B cell (primary cell): ENCODE measurements at regions not wholly inside any gene's neighbourhood (a gene's known extent, or its start where the extent isn't known, plus 50 kb on each side); places are given as distances from the start of the nearest gene placed in this dataset.

ENCODE experiments used
- ATAC-seq: fragments of 200-7000 bp; cut with Tn5 transposase; one replicate; pipeline ENCODE4 v1.10.0; 2021; ENCODE audit warnings: low read depth, mild to moderate bottlenecking, moderate number of reproducible peaks, moderate library complexity
- CTCF ChIA-PET: fragments of 350-600 bp; sonication (Branson Sonifier 250); formaldehyde crosslinking; loops from one replicate; lab custom pipeline; 2021; ENCODE audit warnings: antibody characterized with exemption, inconsistent platforms; lab: Charles Lee
- POLR2A ChIA-PET: fragments of 350-600 bp; sonication (Branson Sonifier 250); formaldehyde crosslinking; loops from one replicate; lab custom pipeline; 2021; ENCODE audit warnings: antibody characterized with exemption; lab: Charles Lee
- DNase-seq: peaks from one replicate; pipeline ENCODE4 v3.0.0; 2013
- H2AFZ ChIP-seq: 2 replicates; pipeline ENCODE4 v1.6.1; 2012; ENCODE audit warnings: mild to moderate bottlenecking, low read depth, low read length; ENCODE audit not compliant: insufficient read depth, poor library complexity, severe bottlenecking
- H3K27ac ChIP-seq, 2 donors: 1 replicate in 1 of 2; 2 replicates in 1 of 2; pipeline ENCODE4 v1.5.1; 2012 to 2013; ENCODE audit warnings: low read length in 2 of 2, mild to moderate bottlenecking in 2 of 2, moderate library complexity in 1 of 2
- H3K27me3 ChIP-seq, 4 experiments: fragments of 200-600 bp in 1 of 4; sonication (generic) in 1 of 4; replicated peaks in 1 of 4; 1 replicate in 2 of 4; 2 replicates in 2 of 4; pipeline versions ENCODE4 v1.6.1 to v1.7.0; 2013 to 2016; ENCODE audit warnings: low read length in 3 of 4, mild to moderate bottlenecking in 2 of 4, mixed read lengths in 1 of 4, moderate library complexity in 1 of 4; ENCODE audit not compliant: insufficient read depth in 4 of 4, control insufficient read depth in 3 of 4; ENCODE audit errors: control extremely low read depth in 1 of 4
- H3K36me3 ChIP-seq, 2 experiments: replicated peaks in 1 of 2; 1 replicate in 1 of 2; 2 replicates in 1 of 2; pipeline versions ENCODE4 v1.6.1 to v1.7.1; 2013; ENCODE audit warnings: low read length in 1 of 2; ENCODE audit not compliant: insufficient read depth in 2 of 2, control insufficient read depth in 1 of 2; ENCODE audit errors: control extremely low read depth in 1 of 2, extremely low read depth in 1 of 2
- H3K4me1 ChIP-seq, 2 donors: fragments of 200-600 bp in 1 of 2; sonication (generic) in 1 of 2; 1 replicate in 1 of 2; 2 replicates in 1 of 2; pipeline versions ENCODE4 v1.5.1 to v1.6.1; 2013 to 2017; ENCODE audit warnings: low read length in 2 of 2; ENCODE audit not compliant: control insufficient read depth in 2 of 2, insufficient read depth in 2 of 2
- H3K4me2 ChIP-seq: replicated peaks from 2 replicates; pipeline ENCODE3; 2012; ENCODE audit warnings: mild to moderate bottlenecking, low read depth, low read length; ENCODE audit not compliant: poor library complexity, severe bottlenecking
- H3K4me3 ChIP-seq, 5 experiments: fragments of 200-600 bp in 1 of 5; sonication (generic) in 1 of 5; 1 replicate in 3 of 5; 2 replicates in 2 of 5; pipeline versions ENCODE4 v1.5.1 to v1.7.0; 2011 to 2016; ENCODE audit warnings: low read length in 4 of 5, mild to moderate bottlenecking in 4 of 5, low read depth in 2 of 5, control low read depth in 1 of 5, moderate library complexity in 1 of 5; ENCODE audit not compliant: insufficient read depth in 1 of 5; ENCODE audit errors: control extremely low read depth in 1 of 5, extremely low read depth in 1 of 5
- H3K79me2 ChIP-seq: fragments of 200-600 bp; sonication (generic); one replicate; pipeline ENCODE4 v1.6.0; 2016; ENCODE audit warnings: low read length; ENCODE audit not compliant: control insufficient read depth, insufficient read depth
- H3K9ac ChIP-seq: fragments of 200-600 bp; sonication (generic); 2 replicates; pipeline ENCODE4 v1.6.1; 2017; ENCODE audit warnings: mild to moderate bottlenecking, low read length, moderate library complexity
- H3K9me3 ChIP-seq, 3 donors: one replicate each; pipeline versions ENCODE4 v1.6.1 to v1.7.1; 2013; ENCODE audit warnings: low read length in 2 of 3; ENCODE audit not compliant: control insufficient read depth in 2 of 3, insufficient read depth in 1 of 3; ENCODE audit errors: control extremely low read depth in 1 of 3
- H4K20me1 ChIP-seq: 2 replicates; pipeline ENCODE4 v1.6.0; 2012; ENCODE audit warnings: mild to moderate bottlenecking, low read length; ENCODE audit not compliant: insufficient read depth, control insufficient read depth, poor library complexity, severe bottlenecking
- H3K27ac Mint-ChIP-seq: one replicate; pipeline ENCODE4 v1.8.0; 2021; ENCODE audit warnings: mixed read lengths
- H3K27me3 Mint-ChIP-seq: one replicate; pipeline ENCODE4 v1.8.0; 2021; ENCODE audit warnings: mixed read lengths
- H3K4me1 Mint-ChIP-seq: one replicate; pipeline ENCODE4 v1.8.0; 2021; ENCODE audit warnings: mixed read lengths
- H3K4me3 Mint-ChIP-seq: one replicate; pipeline ENCODE4 v1.8.0; 2021; ENCODE audit warnings: mixed read lengths
- H3K9me3 Mint-ChIP-seq: one replicate; pipeline ENCODE4 v1.8.0; 2022; ENCODE audit warnings: mixed read lengths; ENCODE audit not compliant: insufficient read depth
- EZH2 ChIP-seq: IDR thresholded peaks from 2 replicates; pipeline ENCODE4 v1.6.1; 2012; ENCODE audit warnings: borderline replicate concordance, low read depth, mild to moderate bottlenecking, moderate library complexity, low read length; ENCODE audit not compliant: insufficient read depth, poor library complexity, severe bottlenecking
- WGBS: methylation state at CpG from one replicate; pipeline ENCODE4 v1.1.5; 2013; ENCODE audit warnings: missing lambda C conversion rate; ENCODE audit not compliant: insufficient coverage; 5-methylcytosine and 5-hydroxymethylcytosine counted together
- intact Hi-C: fragments of 100-400 bp; cut with micrococcal nuclease; formaldehyde crosslinking; loops from one replicate; pipeline ENCODE4 v1.10.0; 2022
- TF ChIP-seq, protein P1 (sequence below): fragments of 200-600 bp; IDR thresholded peaks from one replicate; pipeline ENCODE4 v1.8.0; 2022; ENCODE audit warnings: antibody characterized with exemption, mild to moderate bottlenecking

- ChIA-PET POLR2A (no interaction called here), CTCF (no interaction called here)
- WGBS: 67% methylated on average over 4 of the region's 4 CpGs
- Histone ChIP-seq H3K36me3 (no peaks in the 10 kb centered on the region), H3K27me3 (no peaks in the 10 kb centered on the region), H2AFZ (no peak overlapping the region), H3K27ac (no peak overlapping the region), H3K4me3 (no peak overlapping the region), H4K20me1 (no peaks in the 10 kb centered on the region), H3K4me2 (no peak overlapping the region), H3K9me3 (no peaks in the 10 kb centered on the region), H3K79me2 (no peaks in the 10 kb centered on the region), H3K9ac (no peak overlapping the region), H3K4me1 (no peaks in the 10 kb centered on the region)
- intact Hi-C loops: no loop called here
- TF ChIP-seq, protein P1, sequence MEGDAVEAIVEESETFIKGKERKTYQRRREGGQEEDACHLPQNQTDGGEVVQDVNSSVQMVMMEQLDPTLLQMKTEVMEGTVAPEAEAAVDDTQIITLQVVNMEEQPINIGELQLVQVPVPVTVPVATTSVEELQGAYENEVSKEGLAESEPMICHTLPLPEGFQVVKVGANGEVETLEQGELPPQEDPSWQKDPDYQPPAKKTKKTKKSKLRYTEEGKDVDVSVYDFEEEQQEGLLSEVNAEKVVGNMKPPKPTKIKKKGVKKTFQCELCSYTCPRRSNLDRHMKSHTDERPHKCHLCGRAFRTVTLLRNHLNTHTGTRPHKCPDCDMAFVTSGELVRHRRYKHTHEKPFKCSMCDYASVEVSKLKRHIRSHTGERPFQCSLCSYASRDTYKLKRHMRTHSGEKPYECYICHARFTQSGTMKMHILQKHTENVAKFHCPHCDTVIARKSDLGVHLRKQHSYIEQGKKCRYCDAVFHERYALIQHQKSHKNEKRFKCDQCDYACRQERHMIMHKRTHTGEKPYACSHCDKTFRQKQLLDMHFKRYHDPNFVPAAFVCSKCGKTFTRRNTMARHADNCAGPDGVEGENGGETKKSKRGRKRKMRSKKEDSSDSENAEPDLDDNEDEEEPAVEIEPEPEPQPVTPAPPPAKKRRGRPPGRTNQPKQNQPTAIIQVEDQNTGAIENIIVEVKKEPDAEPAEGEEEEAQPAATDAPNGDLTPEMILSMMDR: no peak
- TF ChIP-seq EZH2: no peak
- no peak for DNase-seq
- no peak for ATAC-seq
- Mint-ChIP-seq H3K4me3 (no peak overlapping the region), H3K9me3 (no peaks in the 10 kb centered on the region), H3K27ac (no peak overlapping the region), H3K27me3 (no peaks in the 10 kb centered on the region), H3K4me1 (no peaks in the 10 kb centered on the region)
These were observed 876.0 kb downstream of the SLC4A3 start for GRCh38 chr2:220503431-220503830.

GRCh38 chr2:220504938-220505503, 877.6 kb downstream of the SLC4A3 start:
- ChIA-PET POLR2A (no interaction called here), CTCF (interaction anchor here (1.1 kb wide), 1 partner anchor 16 kb away, joined by 3 read pairs; no protein-coding TSS in a partner anchor)
- Histone ChIP-seq H3K9ac (no peak overlapping the region), H3K79me2 (no peaks in the 10 kb centered on the region), H3K4me2 (no peak overlapping the region), H3K4me3 (no peak overlapping the region), H3K9me3 (no peaks in the 10 kb centered on the region), H3K36me3 (no peaks in the 10 kb centered on the region), H3K4me1 (no peaks in the 10 kb centered on the region), H4K20me1 (no peaks in the 10 kb centered on the region), H2AFZ (no peak overlapping the region), H3K27me3 (no peaks in the 10 kb centered on the region), H3K27ac (no peak overlapping the region)
- no peak for TF ChIP-seq EZH2
- TF ChIP-seq, protein P1: no peak
- 38% methylated on average over 1 of the region's 2 CpGs for WGBS
- intact Hi-C loops: no loop called here
- Mint-ChIP-seq H3K27ac (no peak overlapping the region), H3K4me3 (no peak overlapping the region), H3K4me1 (no peaks in the 10 kb centered on the region), H3K27me3 (no peaks in the 10 kb centered on the region), H3K9me3 (no peaks in the 10 kb centered on the region)
- ATAC-seq: no peak
- no peak for DNase-seq
